Activated CD8-positive, alpha-beta T cell treated with anti-CD3 and anti-CD28 coated beads for 36 hours (primary cell): ENCODE measurements at regions not wholly inside any gene's neighbourhood (a gene's known extent, or its start where the extent isn't known, plus 50 kb on each side); places are given as distances from the start of the nearest gene placed in this dataset.

Experiments
- ATAC-seq: fragments of 200-7000 bp; cut with Tn5 transposase; one replicate; pipeline ENCODE4 v1.10.0; 2021; ENCODE audit warnings: mild to moderate bottlenecking, moderate library complexity
- CTCF ChIA-PET: fragments of 350-600 bp; sonication (Branson Sonifier 250); formaldehyde crosslinking; loops from one replicate; lab custom pipeline; 2021; ENCODE audit warnings: antibody characterized with exemption; lab: Charles Lee
- POLR2A ChIA-PET: fragments of 350-600 bp; sonication (Branson Sonifier 250); formaldehyde crosslinking; loops from one replicate; lab custom pipeline; 2021; ENCODE audit warnings: antibody characterized with exemption; lab: Charles Lee
- DNase-seq: peaks from one replicate; pipeline ENCODE4 v3.0.0-alpha.2; 2020
- H3K27ac Mint-ChIP-seq: one replicate; pipeline ENCODE4 v1.8.0; 2021; ENCODE audit warnings: mild to moderate bottlenecking, mixed read lengths
- H3K27me3 Mint-ChIP-seq: one replicate; pipeline ENCODE4 v1.8.0; 2021; ENCODE audit warnings: mixed read lengths
- H3K36me3 Mint-ChIP-seq: one replicate; pipeline ENCODE4 v1.8.0; 2021; ENCODE audit warnings: low read depth, mixed read lengths
- H3K4me1 Mint-ChIP-seq: one replicate; pipeline ENCODE4 v1.8.0; 2021; ENCODE audit warnings: low read depth, mixed read lengths
- H3K4me3 Mint-ChIP-seq: one replicate; pipeline ENCODE4 v1.8.0; 2021; ENCODE audit warnings: mild to moderate bottlenecking, moderate library complexity, mixed read lengths
- H3K9me3 Mint-ChIP-seq: one replicate; pipeline ENCODE4 v1.8.0; 2021; ENCODE audit warnings: mixed read lengths
- intact Hi-C: fragments of 100-400 bp; cut with micrococcal nuclease; formaldehyde crosslinking; loops from one replicate; pipeline ENCODE4 v1.10.0; 2022
- TF ChIP-seq, protein P1 (sequence below): fragments of 200-600 bp; IDR thresholded peaks from one replicate; pipeline ENCODE4 v1.8.0; 2022; ENCODE audit warnings: antibody characterized with exemption, mild to moderate bottlenecking

DNA sequence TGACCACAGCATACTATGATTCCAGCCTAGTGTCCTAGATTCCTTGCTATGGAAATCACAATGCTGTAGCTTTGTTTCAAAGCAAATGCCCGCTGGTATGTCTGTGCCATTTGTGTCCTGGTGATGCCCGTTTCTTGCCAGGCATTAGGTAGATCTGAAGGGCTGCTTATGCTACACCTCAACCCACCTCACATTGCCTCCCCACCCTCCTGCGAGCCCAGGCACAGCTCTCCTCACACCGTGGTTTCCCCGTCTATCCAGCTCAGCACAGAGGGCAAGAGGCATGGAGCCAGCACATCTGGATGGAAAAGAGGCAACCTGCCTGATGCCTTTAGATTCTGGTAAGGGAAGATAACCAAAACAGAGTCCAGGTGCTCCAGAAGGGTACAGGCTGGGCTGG is 307.4 kb upstream of the B3GAT1 start:
- H3K27ac Mint-ChIP-seq, result no peak overlapping the region
- peaks cover 12% of the 10 kb centered on the region for H3K27me3 Mint-ChIP-seq
- H3K4me3 Mint-ChIP-seq, result no peak overlapping the region
- H3K4me1 Mint-ChIP-seq, result no peaks in the 10 kb centered on the region
- DNase-seq (no peak), ATAC-seq (no peak)
- H3K36me3 Mint-ChIP-seq, result no peaks in the 10 kb centered on the region
- peaks cover 2% of the 10 kb centered on the region for H3K9me3 Mint-ChIP-seq
- TF ChIP-seq, protein P1, sequence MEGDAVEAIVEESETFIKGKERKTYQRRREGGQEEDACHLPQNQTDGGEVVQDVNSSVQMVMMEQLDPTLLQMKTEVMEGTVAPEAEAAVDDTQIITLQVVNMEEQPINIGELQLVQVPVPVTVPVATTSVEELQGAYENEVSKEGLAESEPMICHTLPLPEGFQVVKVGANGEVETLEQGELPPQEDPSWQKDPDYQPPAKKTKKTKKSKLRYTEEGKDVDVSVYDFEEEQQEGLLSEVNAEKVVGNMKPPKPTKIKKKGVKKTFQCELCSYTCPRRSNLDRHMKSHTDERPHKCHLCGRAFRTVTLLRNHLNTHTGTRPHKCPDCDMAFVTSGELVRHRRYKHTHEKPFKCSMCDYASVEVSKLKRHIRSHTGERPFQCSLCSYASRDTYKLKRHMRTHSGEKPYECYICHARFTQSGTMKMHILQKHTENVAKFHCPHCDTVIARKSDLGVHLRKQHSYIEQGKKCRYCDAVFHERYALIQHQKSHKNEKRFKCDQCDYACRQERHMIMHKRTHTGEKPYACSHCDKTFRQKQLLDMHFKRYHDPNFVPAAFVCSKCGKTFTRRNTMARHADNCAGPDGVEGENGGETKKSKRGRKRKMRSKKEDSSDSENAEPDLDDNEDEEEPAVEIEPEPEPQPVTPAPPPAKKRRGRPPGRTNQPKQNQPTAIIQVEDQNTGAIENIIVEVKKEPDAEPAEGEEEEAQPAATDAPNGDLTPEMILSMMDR, result no peak
- intact Hi-C loops, result no loop called here
- ChIA-PET POLR2A (no interaction called here), CTCF (no interaction called here)

DNA sequence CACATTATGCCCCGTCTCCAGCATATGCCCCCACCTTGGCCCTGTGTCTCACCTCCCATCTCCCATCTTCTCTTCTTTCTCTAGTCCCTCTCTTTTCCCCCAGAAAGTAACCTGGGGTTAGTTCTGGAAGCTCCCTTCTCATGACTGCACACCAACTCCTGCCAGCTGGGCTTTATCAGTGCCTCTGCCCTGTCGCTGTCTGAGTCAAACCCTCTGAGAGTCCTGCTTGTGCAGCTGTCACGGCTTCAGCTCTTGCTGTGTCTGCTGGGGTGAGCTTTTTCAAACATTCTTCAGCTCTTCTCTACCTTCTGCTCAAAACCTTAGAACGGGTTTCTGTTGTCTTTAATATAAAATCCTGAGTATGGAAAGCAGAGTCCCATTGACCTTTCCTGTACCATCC is 304.5 kb upstream of the B3GAT1 start:
- H3K4me3 Mint-ChIP-seq, result no peak overlapping the region
- H3K4me1 Mint-ChIP-seq, result no peaks in the 10 kb centered on the region
- peaks cover 2% of the 10 kb centered on the region for H3K27me3 Mint-ChIP-seq
- intact Hi-C loops, result no loop called here
- no peak for DNase-seq
- TF ChIP-seq, protein P1, result no peak
- H3K9me3 Mint-ChIP-seq, result peaks cover 2% of the 10 kb centered on the region
- H3K27ac Mint-ChIP-seq, result no peak overlapping the region
- ATAC-seq, result no peak
- POLR2A ChIA-PET, result no interaction called here
- CTCF ChIA-PET, result no interaction called here
- H3K36me3 Mint-ChIP-seq, result no peaks in the 10 kb centered on the region

DNA sequence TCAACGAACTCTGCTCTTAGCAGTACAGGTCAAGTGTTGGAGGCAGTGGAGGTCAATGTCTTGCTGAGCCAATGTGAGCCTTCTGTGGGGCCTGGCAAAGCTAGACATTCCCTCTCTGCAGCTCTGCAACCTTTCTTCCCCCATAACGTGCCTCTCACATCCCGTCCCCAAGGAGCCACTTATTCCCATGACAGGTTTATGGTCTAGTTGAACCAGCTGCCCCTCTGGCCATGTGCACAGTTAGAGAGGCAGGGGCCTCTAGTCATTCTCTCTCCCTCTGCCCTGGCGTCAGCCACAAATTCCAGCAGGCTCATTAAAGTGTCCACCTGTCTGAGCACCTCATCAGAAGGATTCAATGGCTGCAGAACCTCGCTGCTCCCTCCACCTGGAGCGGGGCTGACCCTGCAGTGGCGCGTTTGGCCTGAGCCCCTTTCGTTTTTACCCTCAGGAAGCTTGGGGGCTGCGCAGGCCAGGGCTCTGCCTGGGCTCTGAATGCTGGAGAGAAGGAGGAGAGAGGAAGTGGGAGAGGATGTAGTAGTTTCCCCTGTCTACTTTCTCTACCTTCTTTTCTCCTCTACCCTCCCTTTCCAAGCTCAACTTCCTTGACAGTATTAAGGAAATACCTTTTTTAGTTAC is 302.1 kb upstream of the B3GAT1 start:
- ATAC-seq, result no peak
- DNase-seq, result no peak
- CTCF ChIA-PET, result no interaction called here
- intact Hi-C loops, result no loop called here
- Mint-ChIP-seq H3K4me1 (no peaks in the 10 kb centered on the region), H3K4me3 (no peak overlapping the region), H3K27ac (no peak overlapping the region), H3K27me3 (peaks cover 2% of the 10 kb centered on the region), H3K36me3 (no peaks in the 10 kb centered on the region), H3K9me3 (no peaks in the 10 kb centered on the region)
- POLR2A ChIA-PET, result no interaction called here
- TF ChIP-seq, protein P1, result no peak

DNA sequence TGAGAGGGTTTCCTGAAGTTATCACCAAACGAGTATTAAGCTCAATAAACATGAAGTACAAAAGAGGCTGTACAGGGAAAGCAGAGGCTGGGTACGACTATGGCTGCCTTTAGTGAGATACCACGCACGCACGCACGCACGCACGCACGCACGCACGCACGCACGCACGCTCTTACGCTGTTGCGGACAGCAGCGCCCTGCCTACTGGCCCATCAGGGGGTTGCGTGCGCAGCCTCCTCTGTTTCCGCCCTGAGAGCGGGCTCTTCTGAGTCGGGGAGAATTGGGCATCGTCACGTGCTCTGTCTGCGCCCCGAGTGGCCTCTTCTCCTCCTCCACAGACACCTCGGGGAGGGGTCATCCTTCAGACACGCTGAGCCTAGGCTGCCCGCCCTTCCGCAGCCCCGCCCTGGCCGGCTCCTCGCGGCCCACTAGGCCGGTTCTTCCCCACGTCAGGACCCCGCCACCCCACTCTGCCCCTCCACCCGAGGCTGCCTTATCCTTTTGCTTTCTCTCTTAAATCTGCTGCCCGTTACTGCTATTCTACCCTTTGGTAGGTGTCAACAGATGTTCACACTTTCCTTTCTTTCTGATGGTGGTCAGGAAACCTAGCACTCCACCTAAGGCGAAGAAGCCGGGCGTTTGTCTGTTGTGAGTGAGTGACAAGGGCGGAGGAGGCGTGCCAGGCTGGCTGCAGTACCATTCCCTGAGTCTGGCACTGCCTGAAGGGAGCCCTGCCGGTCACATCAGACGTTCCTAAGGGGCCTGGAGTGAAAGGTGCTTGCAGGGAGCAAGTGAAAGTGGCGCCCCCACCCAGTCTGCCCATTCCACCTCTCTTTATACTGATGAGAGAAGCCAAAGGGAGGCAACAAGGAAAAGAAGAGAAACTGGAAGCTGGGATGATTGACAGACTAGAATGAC is 300.4 kb upstream of the B3GAT1 start:
- ATAC-seq, result no peak
- no peaks in the 10 kb centered on the region for H3K4me1 Mint-ChIP-seq
- CTCF ChIA-PET, result interaction anchor here (1.0 kb wide), 1 partner anchor 156 kb away, joined by 4 read pairs; no protein-coding TSS in a partner anchor

More for the DNA sequence above, 300.4 kb upstream of the B3GAT1 start:
- Mint-ChIP-seq H3K36me3 (no peaks in the 10 kb centered on the region), H3K27ac (no peak overlapping the region), H3K9me3 (no peaks in the 10 kb centered on the region), H3K4me3 (no peak overlapping the region), H3K27me3 (peaks cover 2% of the 10 kb centered on the region)
- POLR2A ChIA-PET, result no interaction called here
- intact Hi-C loops, result no loop called here
- no peak for DNase-seq
- TF ChIP-seq, protein P1, result no peak
